H9 (cell line): ENCODE measurements at regions not wholly inside any gene's neighbourhood (a gene's known extent, or its start where the extent isn't known, plus 50 kb on each side); places are given as distances from the start of the nearest gene placed in this dataset.

ENCODE experiments used
- DNase-seq: peaks from one replicate; pipeline ENCODE4 v3.0.0-alpha.2; 2017
- H2AFZ ChIP-seq: one replicate; pipeline ENCODE4 v1.6.1; 2013; ENCODE audit warnings: mild to moderate bottlenecking, low read length, control low read depth, moderate library complexity
- H2AK5ac ChIP-seq: 2 replicates; pipeline ENCODE4 v1.6.1; 2013; ENCODE audit warnings: low read length, control low read depth, mixed read lengths; ENCODE audit not compliant: insufficient read length
- H2BK120ac ChIP-seq: one replicate; pipeline ENCODE4 v1.6.1; 2013; ENCODE audit warnings: low read depth, mild to moderate bottlenecking, low read length, control low read depth, inconsistent platforms; ENCODE audit not compliant: poor library complexity, severe bottlenecking
- H2BK12ac ChIP-seq: 2 replicates; pipeline ENCODE4 v1.6.1; 2013; ENCODE audit warnings: low read length, control low read depth, mixed read lengths, low read depth; ENCODE audit not compliant: insufficient read length
- H2BK15ac ChIP-seq: 2 replicates; pipeline ENCODE4 v1.6.1; 2013; ENCODE audit warnings: low read depth, low read length, control low read depth
- H2BK20ac ChIP-seq: one replicate; pipeline ENCODE4 v1.6.1; 2013; ENCODE audit warnings: low read depth, mild to moderate bottlenecking, low read length, control low read depth, inconsistent platforms; ENCODE audit not compliant: poor library complexity, severe bottlenecking
- H2BK5ac ChIP-seq: 2 replicates; pipeline ENCODE4 v1.6.1; 2013; ENCODE audit warnings: low read length, control low read depth, mixed read lengths; ENCODE audit not compliant: insufficient read length
- H3K14ac ChIP-seq: 2 replicates; pipeline ENCODE4 v1.6.1; 2013; ENCODE audit warnings: low read length, control low read depth; ENCODE audit not compliant: insufficient read depth
- H3K18ac ChIP-seq: 2 replicates; pipeline ENCODE4 v1.6.1; 2013; ENCODE audit warnings: low read depth, mild to moderate bottlenecking, mixed read lengths, low read length, control low read depth; ENCODE audit not compliant: insufficient read length
- H3K23ac ChIP-seq: 2 replicates; pipeline ENCODE4 v1.6.1; 2013; ENCODE audit warnings: low read length, control low read depth, mixed read lengths, low read depth; ENCODE audit not compliant: insufficient read length
- H3K23me2 ChIP-seq: 2 replicates; pipeline ENCODE4 v1.6.1; 2013; ENCODE audit warnings: low read depth, mild to moderate bottlenecking, mixed read lengths, low read length, control low read depth; ENCODE audit not compliant: insufficient read length, poor library complexity, severe bottlenecking
- H3K27ac ChIP-seq: 2 replicates; pipeline ENCODE4 v1.5.1; 2013; ENCODE audit warnings: low read length, control low read depth, mixed read lengths, low read depth; ENCODE audit not compliant: insufficient read length
- H3K27me3 ChIP-seq: 2 replicates; pipeline ENCODE4 v1.6.1; 2013; ENCODE audit warnings: low read length, control low read depth, inconsistent platforms; ENCODE audit not compliant: insufficient read depth
- H3K4ac ChIP-seq: 2 replicates; pipeline ENCODE4 v1.6.1; 2013; ENCODE audit warnings: low read depth, mild to moderate bottlenecking, control low read depth, inconsistent platforms, low read length, moderate library complexity
- H3K4me1 ChIP-seq: 2 replicates; pipeline ENCODE4 v1.6.1; 2013; ENCODE audit warnings: low read length, control low read depth, inconsistent platforms; ENCODE audit not compliant: insufficient read depth
- H3K4me2 ChIP-seq: 2 replicates; pipeline ENCODE4 v1.6.1; 2013; ENCODE audit warnings: low read length, control low read depth, mixed read lengths; ENCODE audit not compliant: insufficient read length, insufficient read depth
- H3K56ac ChIP-seq: 2 replicates; pipeline ENCODE4 v1.6.1; 2013; ENCODE audit warnings: low read depth, mild to moderate bottlenecking, mixed read lengths, low read length, control low read depth; ENCODE audit not compliant: insufficient read length
- H3K79me1 ChIP-seq: 2 replicates; pipeline ENCODE4 v1.6.1; 2013; ENCODE audit warnings: low read depth, mild to moderate bottlenecking, moderate library complexity, low read length, control low read depth, inconsistent platforms; ENCODE audit not compliant: insufficient read depth, poor library complexity, severe bottlenecking
- H3K79me2 ChIP-seq: 2 replicates; pipeline ENCODE4 v1.6.1; 2013; ENCODE audit warnings: low read length, control low read depth, inconsistent platforms; ENCODE audit not compliant: insufficient read depth
- H3K9ac ChIP-seq: 2 replicates; pipeline ENCODE4 v1.6.1; 2013; ENCODE audit warnings: low read length, control low read depth, mixed read lengths; ENCODE audit not compliant: insufficient read length; ENCODE audit errors: extremely low read depth
- H3K9me3 ChIP-seq: one replicate; pipeline ENCODE4 v1.6.1; 2013; ENCODE audit warnings: low read depth, low read length, inconsistent platforms; ENCODE audit not compliant: control insufficient read depth
- H3T11ph ChIP-seq: one replicate; pipeline ENCODE4 v1.6.1; 2013; ENCODE audit warnings: mild to moderate bottlenecking, low read length, control low read depth, inconsistent platforms
- H4K20me1 ChIP-seq: one replicate; pipeline ENCODE4 v1.6.1; 2013; ENCODE audit not compliant: control insufficient read depth, insufficient read length, insufficient read depth
- H4K5ac ChIP-seq: 2 replicates; pipeline ENCODE4 v1.6.1; 2013; ENCODE audit warnings: low read depth, mild to moderate bottlenecking, mixed read lengths, low read length, control low read depth; ENCODE audit not compliant: insufficient read length
- H4K8ac ChIP-seq: replicated peaks from 2 replicates; pipeline ENCODE4 v1.6.1; 2013; ENCODE audit warnings: low read length, control low read depth, mixed read lengths, low read depth; ENCODE audit not compliant: insufficient read length
- H4K91ac ChIP-seq: 2 replicates; pipeline ENCODE4 v1.6.1; 2013; ENCODE audit warnings: low read depth, mild to moderate bottlenecking, moderate library complexity, mixed read lengths, low read length, control low read depth; ENCODE audit not compliant: insufficient read length
- H3K27ac Mint-ChIP-seq, 3 experiments: 2 replicates in 2 of 3; 3 replicates in 1 of 3; pipeline ENCODE4 v1.8.0; 2020 to 2021; ENCODE audit warnings: mixed read lengths in 3 of 3, mild to moderate bottlenecking in 1 of 3, moderate library complexity in 1 of 3
- H3K27me3 Mint-ChIP-seq: 2 replicates; pipeline ENCODE4 v1.8.0; 2021; ENCODE audit warnings: low read depth, mild to moderate bottlenecking, moderate library complexity, mixed read lengths
- H3K36me3 Mint-ChIP-seq, 3 experiments: 2 replicates in 2 of 3; 3 replicates in 1 of 3; pipeline ENCODE4 v1.8.0; 2020 to 2021; ENCODE audit warnings: low read depth in 3 of 3, mixed read lengths in 3 of 3; ENCODE audit not compliant: insufficient read depth in 1 of 3
- H3K4me1 Mint-ChIP-seq, 2 experiments: 2 replicates each; pipeline ENCODE4 v1.8.0; 2020; ENCODE audit warnings: mixed read lengths in 2 of 2
- H3K4me3 Mint-ChIP-seq, 2 experiments: 2 replicates in 1 of 2; 3 replicates in 1 of 2; pipeline ENCODE4 v1.8.0; 2020 to 2021; ENCODE audit warnings: mild to moderate bottlenecking in 2 of 2, mixed read lengths in 2 of 2, moderate library complexity in 1 of 2
- H3K9me3 Mint-ChIP-seq, 2 experiments: 2 replicates in 1 of 2; 3 replicates in 1 of 2; pipeline ENCODE4 v1.8.0; 2020; ENCODE audit warnings: mild to moderate bottlenecking in 2 of 2, mixed read lengths in 2 of 2, moderate library complexity in 1 of 2
- WGBS: extraction: QIAGEN DNeasy Blood & Tissue Kit; methylation state at CpG from one replicate; pipeline ENCODE4 v1.1.7; 2013; ENCODE audit warnings: missing lambda C conversion rate, low lambda C conversion rate, mixed read lengths; ENCODE audit not compliant: insufficient read length; ENCODE audit errors: extremely low coverage; 5-methylcytosine and 5-hydroxymethylcytosine counted together
- TF ChIP-seq, protein P1 (sequence below): fragments of 200-600 bp; sonication (generic); conservative IDR thresholded peaks from 3 replicates; pipeline ENCODE4 v1.8.0; 2021; ENCODE audit warnings: antibody characterized with exemption, mild to moderate bottlenecking

DNA sequence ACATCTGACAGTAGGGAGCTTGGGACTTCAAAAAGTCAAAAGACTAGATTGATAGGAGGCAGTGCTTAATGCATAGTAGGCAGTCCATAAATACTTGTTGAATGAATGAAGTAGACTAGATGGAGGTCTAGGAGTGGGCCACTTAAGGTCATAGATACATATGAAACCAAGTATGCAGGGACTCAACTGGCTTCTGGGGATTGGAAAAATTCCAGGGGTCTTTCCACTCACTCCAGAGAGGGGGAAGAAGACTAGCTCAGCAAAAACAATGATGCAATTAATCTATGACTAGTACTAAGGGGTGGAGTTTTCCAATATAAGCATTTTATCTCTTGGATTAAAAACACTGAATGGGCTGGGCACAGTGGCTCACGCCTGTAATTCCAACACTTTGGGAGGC, 298.3 kb upstream of the XYLT1 start:
- H3K27ac ChIP-seq, result no peak overlapping the region
- H3K4me2 ChIP-seq, result no peak overlapping the region
- H4K91ac ChIP-seq, result no peak overlapping the region
- Mint-ChIP-seq H3K4me3 (no peak overlapping the region), H3K27ac (no peak overlapping the region), H3K36me3 (peaks cover 0 to 6% (median 6%) of the 10 kb centered on the region in 3 experiments; a peak in 4 of 7 replicates), H3K4me1 (peaks cover 9 to 11% of the 10 kb centered on the region in 2 experiments), H3K9me3 (peaks cover 2 to 6% of the 10 kb centered on the region in 2 experiments; a peak in 4 of 5 replicates), H3K27me3 (no peaks in the 10 kb centered on the region)
- H4K20me1 ChIP-seq, result no peaks in the 10 kb centered on the region
- WGBS, result no CpG with 5 or more reads among the region's 1 CpG
- no peak overlapping the region for H3K18ac ChIP-seq
- no peak overlapping the region for H4K8ac ChIP-seq
- no peak overlapping the region for H2BK120ac ChIP-seq
- no peaks in the 10 kb centered on the region for H3K79me2 ChIP-seq
- no peaks in the 10 kb centered on the region for H3K9me3 ChIP-seq
- H2BK12ac ChIP-seq, result no peak overlapping the region
- H3K4ac ChIP-seq, result no peak overlapping the region
- no peak overlapping the region for H2AFZ ChIP-seq
- H3K27me3 ChIP-seq, result no peaks in the 10 kb centered on the region
- no peak overlapping the region for H3K56ac ChIP-seq
- H3K79me1 ChIP-seq, result no peaks in the 10 kb centered on the region
- H3T11ph ChIP-seq, result no peak overlapping the region
- no peak overlapping the region for H2BK5ac ChIP-seq
- no peak overlapping the region for H3K9ac ChIP-seq
- no peak overlapping the region for H3K23ac ChIP-seq
- no peak overlapping the region for H4K5ac ChIP-seq
- no peak overlapping the region for H2AK5ac ChIP-seq
- no peaks in the 10 kb centered on the region for H3K23me2 ChIP-seq
- no peak overlapping the region for H2BK20ac ChIP-seq
- TF ChIP-seq, protein P1, sequence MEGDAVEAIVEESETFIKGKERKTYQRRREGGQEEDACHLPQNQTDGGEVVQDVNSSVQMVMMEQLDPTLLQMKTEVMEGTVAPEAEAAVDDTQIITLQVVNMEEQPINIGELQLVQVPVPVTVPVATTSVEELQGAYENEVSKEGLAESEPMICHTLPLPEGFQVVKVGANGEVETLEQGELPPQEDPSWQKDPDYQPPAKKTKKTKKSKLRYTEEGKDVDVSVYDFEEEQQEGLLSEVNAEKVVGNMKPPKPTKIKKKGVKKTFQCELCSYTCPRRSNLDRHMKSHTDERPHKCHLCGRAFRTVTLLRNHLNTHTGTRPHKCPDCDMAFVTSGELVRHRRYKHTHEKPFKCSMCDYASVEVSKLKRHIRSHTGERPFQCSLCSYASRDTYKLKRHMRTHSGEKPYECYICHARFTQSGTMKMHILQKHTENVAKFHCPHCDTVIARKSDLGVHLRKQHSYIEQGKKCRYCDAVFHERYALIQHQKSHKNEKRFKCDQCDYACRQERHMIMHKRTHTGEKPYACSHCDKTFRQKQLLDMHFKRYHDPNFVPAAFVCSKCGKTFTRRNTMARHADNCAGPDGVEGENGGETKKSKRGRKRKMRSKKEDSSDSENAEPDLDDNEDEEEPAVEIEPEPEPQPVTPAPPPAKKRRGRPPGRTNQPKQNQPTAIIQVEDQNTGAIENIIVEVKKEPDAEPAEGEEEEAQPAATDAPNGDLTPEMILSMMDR, result no peak
- H3K14ac ChIP-seq, result no peak overlapping the region
- no peak overlapping the region for H2BK15ac ChIP-seq
- H3K4me1 ChIP-seq, result no peaks in the 10 kb centered on the region
- no peak for DNase-seq
